Endothelial cell of umbilical vein (primary cell): ENCODE measurements at regions not wholly inside any gene's neighbourhood (a gene's known extent, or its start where the extent isn't known, plus 50 kb on each side); places are given as distances from the start of the nearest gene placed in this dataset.

ENCODE experiments used
- BruUV-seq: library from RNA; stranded (reverse); fragments of 400-500 nt; replicated peaks from 2 replicates; lab custom pipeline; 2021; lab: Mats Ljungman, UMichigan
- CTCF ChIA-PET: fragments of 300-600, 350-600 bp; sonication (Branson Sonifier 250); formaldehyde crosslinking; loops from one replicate; lab custom pipeline; 2021; ENCODE audit warnings: antibody characterized with exemption, inconsistent platforms; lab: Charles Lee
- POLR2A ChIA-PET: fragments of 300-600, 350-600 bp; sonication (Branson Sonifier 250); formaldehyde crosslinking; loops from one replicate; lab custom pipeline; 2021; ENCODE audit warnings: antibody characterized with exemption, inconsistent platforms; lab: Charles Lee
- DNase-seq: peaks from one replicate; pipeline ENCODE4 v3.0.0-alpha.2; 2011; ENCODE audit warnings: low read depth, low spot score
- FAIRE-seq: peaks from 2 replicates; lab custom pipeline; 2011; peaks lifted over from hg19 to GRCh38; lab: Jason Lieb, UNC
- H2AFZ ChIP-seq: 2 replicates; pipeline ENCODE4 v1.6.0; 2012; ENCODE audit warnings: low read depth, low read length, control low read depth, inconsistent platforms
- H3K27ac ChIP-seq: 2 replicates; pipeline ENCODE4 v1.5.1; 2011; ENCODE audit warnings: low read depth, mild to moderate bottlenecking, control low read depth, low read length, moderate library complexity; ENCODE audit not compliant: insufficient read depth
- H3K27me3 ChIP-seq, 2 experiments: 2 replicates each; pipeline versions ENCODE4 v1.6.0 to v1.6.1; 2011; ENCODE audit warnings: low read length in 2 of 2, mixed read lengths in 1 of 2; ENCODE audit not compliant: control insufficient read depth in 2 of 2, insufficient read depth in 2 of 2
- H3K36me3 ChIP-seq, 2 experiments: 2 replicates in 1 of 2; 3 replicates in 1 of 2; pipeline ENCODE4 v1.5.1; 2011; ENCODE audit warnings: low read length in 2 of 2, mild to moderate bottlenecking in 1 of 2, moderate library complexity in 1 of 2; ENCODE audit not compliant: control insufficient read depth in 2 of 2, insufficient read depth in 2 of 2; ENCODE audit errors: extremely low read depth in 1 of 2
- H3K4me1 ChIP-seq: 3 replicates; pipeline ENCODE4 v1.5.1; 2011; ENCODE audit warnings: mild to moderate bottlenecking, low read length; ENCODE audit not compliant: control insufficient read depth, insufficient read depth; ENCODE audit errors: extremely low read depth
- H3K4me2 ChIP-seq: 2 replicates; pipeline ENCODE4 v1.6.1; 2011; ENCODE audit warnings: low read length, control low read depth, mixed read lengths; ENCODE audit not compliant: insufficient read depth
- H3K4me3 ChIP-seq, 3 experiments: fragments of 200-600 bp in 1 of 3; sonication (generic), shearing (Covaris generic) in 1 of 3; replicated peaks in 1 of 3; 2 replicates each; pipeline ENCODE4 v1.5.1; 2011 to 2016; ENCODE audit warnings: control low read depth in 3 of 3, low read length in 3 of 3, mild to moderate bottlenecking in 2 of 3, inconsistent platforms in 1 of 3, low read depth in 1 of 3, moderate library complexity in 1 of 3; ENCODE audit not compliant: insufficient read depth in 1 of 3
- H3K79me2 ChIP-seq: 2 replicates; pipeline ENCODE4 v1.6.0; 2012; ENCODE audit warnings: low read length, inconsistent platforms; ENCODE audit not compliant: control insufficient read depth, insufficient read depth
- H3K9ac ChIP-seq: replicated peaks from 2 replicates; pipeline ENCODE3; 2011; ENCODE audit warnings: low read length, control low read depth; ENCODE audit not compliant: insufficient read depth; ENCODE audit errors: extremely low read depth
- H3K9me1 ChIP-seq: replicated peaks from 3 replicates; pipeline ENCODE4 v1.6.0; 2011; ENCODE audit warnings: mild to moderate bottlenecking, low read length; ENCODE audit not compliant: control insufficient read depth, insufficient read depth; ENCODE audit errors: extremely low read depth
- H3K9me3 ChIP-seq: replicated peaks from 2 replicates; pipeline ENCODE4 v1.5.1; 2012; ENCODE audit warnings: low read length, inconsistent platforms; ENCODE audit not compliant: control insufficient read depth, insufficient read depth
- H4K20me1 ChIP-seq: replicated peaks from 2 replicates; pipeline ENCODE3; 2011; ENCODE audit warnings: mild to moderate bottlenecking, low read length; ENCODE audit not compliant: control insufficient read depth, insufficient read depth; ENCODE audit errors: extremely low read depth
- EZH2 ChIP-seq: IDR thresholded peaks from 2 replicates; pipeline ENCODE4 v1.6.1; 2012; ENCODE audit warnings: borderline replicate concordance, low read depth, mild to moderate bottlenecking, moderate library complexity, low read length, inconsistent platforms; ENCODE audit not compliant: severe bottlenecking
- FOS ChIP-seq: IDR thresholded peaks from 2 replicates; pipeline ENCODE4 v1.6.1; 2011; ENCODE audit warnings: mild to moderate bottlenecking, low read length, moderate library complexity, borderline replicate concordance; ENCODE audit not compliant: insufficient read depth
- GATA2 ChIP-seq: IDR thresholded peaks from 2 replicates; pipeline ENCODE4 v1.7.0; 2011; ENCODE audit warnings: low read depth, mild to moderate bottlenecking, moderate library complexity, mixed read lengths, low read length; ENCODE audit not compliant: insufficient read length, insufficient read depth
- JUN ChIP-seq: IDR thresholded peaks from 2 replicates; pipeline ENCODE4 v1.6.1; 2011; ENCODE audit warnings: borderline replicate concordance, low read depth; ENCODE audit not compliant: insufficient read length, insufficient read depth
- MYC ChIP-seq: IDR thresholded peaks from one replicate; pipeline ENCODE4 v1.6.1; 2011; ENCODE audit warnings: mild to moderate bottlenecking, low read depth, low read length
- POLR2A ChIP-seq: IDR thresholded peaks from 2 replicates; pipeline ENCODE4 v1.6.1; 2012; ENCODE audit warnings: low read depth, mild to moderate bottlenecking, control low read depth, low read length
- POLR2AphosphoS5 ChIP-seq: IDR thresholded peaks from 2 replicates; pipeline ENCODE4 v1.6.1; 2012; ENCODE audit warnings: low read depth, mild to moderate bottlenecking, control low read depth, low read length, moderate library complexity; ENCODE audit not compliant: insufficient read depth
- dilution Hi-C: fragments of 300-500 bp; cut with MboI; formaldehyde crosslinking; loops from one replicate; pipeline ENCODE4 v1.15.0; 2019; ENCODE audit warnings: low sequenced_read_pairs; ENCODE audit not compliant: extremely low pct_ligation_motif_present
- intact Hi-C: fragments of 100-400 bp; cut with micrococcal nuclease; formaldehyde crosslinking; loops from one replicate; pipeline ENCODE4 v1.10.0; 2022
- TF ChIP-seq, protein P1 (sequence below): IDR thresholded peaks from 2 replicates; pipeline ENCODE4 v1.6.1; 2011; ENCODE audit not compliant: insufficient read depth, insufficient read length
- TF ChIP-seq, protein P2 (sequence below), 2 donors: IDR thresholded peaks; 1 replicate in 1 of 2; 2 replicates in 1 of 2; pipeline ENCODE4 v1.5.1; 2011; ENCODE audit warnings: low read length in 2 of 2, mild to moderate bottlenecking in 2 of 2, moderate library complexity in 2 of 2, control low read depth in 1 of 2, inconsistent platforms in 1 of 2, low read depth in 1 of 2; ENCODE audit not compliant: insufficient read depth in 1 of 2; ENCODE audit errors: extremely low read depth in 1 of 2

DNA sequence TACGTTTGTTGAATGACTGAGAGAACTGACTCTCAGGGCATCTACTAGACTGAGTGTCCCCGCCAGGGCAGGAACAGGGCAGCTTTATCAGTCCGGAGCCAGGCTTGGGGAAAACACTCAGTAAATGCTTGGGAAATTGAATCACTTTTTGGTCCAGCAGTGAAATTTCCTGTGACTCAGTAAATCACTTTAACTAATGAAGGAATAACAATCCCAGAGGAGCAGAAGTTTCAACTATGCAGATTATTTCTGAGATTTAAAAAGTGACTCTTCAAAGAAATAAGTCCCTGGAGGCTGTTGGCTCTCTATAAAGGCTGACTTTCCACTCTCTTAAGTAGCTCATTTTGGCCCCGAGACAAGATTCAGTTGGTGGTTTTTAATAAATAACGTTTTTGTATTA is 101.8 kb downstream of the FOXL1 start:
- Histone ChIP-seq H3K9ac (peak overlapping the region; percentile 94), H3K9me1 (no peaks in the 10 kb centered on the region), H3K36me3 (no peaks in the 10 kb centered on the region), H3K4me2 (peak overlapping the region; percentile 76), H3K9me3 (no peaks in the 10 kb centered on the region), H3K79me2 (no peaks in the 10 kb centered on the region), H3K27ac (peak overlapping the region; percentile 99), H3K4me1 (peaks cover 42% of the 10 kb centered on the region), H3K27me3 (no peaks in the 10 kb centered on the region), H4K20me1 (no peaks in the 10 kb centered on the region), H2AFZ (no peak overlapping the region), H3K4me3 (peak overlapping the region in 1 of 3 experiments; percentile 37)
- BruUV-seq = no TSS peak
- DNase-seq = peak; percentile 96
- TF ChIP-seq EZH2 = no peak
- TF ChIP-seq, protein P1, sequence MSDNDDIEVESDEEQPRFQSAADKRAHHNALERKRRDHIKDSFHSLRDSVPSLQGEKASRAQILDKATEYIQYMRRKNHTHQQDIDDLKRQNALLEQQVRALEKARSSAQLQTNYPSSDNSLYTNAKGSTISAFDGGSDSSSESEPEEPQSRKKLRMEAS = no peak
- peak; percentile 87 for TF ChIP-seq JUN
- peak; percentile 90 for TF ChIP-seq FOS
- no peak for TF ChIP-seq MYC
- peak; percentile 91 for TF ChIP-seq POLR2AphosphoS5
- TF ChIP-seq, protein P2, sequence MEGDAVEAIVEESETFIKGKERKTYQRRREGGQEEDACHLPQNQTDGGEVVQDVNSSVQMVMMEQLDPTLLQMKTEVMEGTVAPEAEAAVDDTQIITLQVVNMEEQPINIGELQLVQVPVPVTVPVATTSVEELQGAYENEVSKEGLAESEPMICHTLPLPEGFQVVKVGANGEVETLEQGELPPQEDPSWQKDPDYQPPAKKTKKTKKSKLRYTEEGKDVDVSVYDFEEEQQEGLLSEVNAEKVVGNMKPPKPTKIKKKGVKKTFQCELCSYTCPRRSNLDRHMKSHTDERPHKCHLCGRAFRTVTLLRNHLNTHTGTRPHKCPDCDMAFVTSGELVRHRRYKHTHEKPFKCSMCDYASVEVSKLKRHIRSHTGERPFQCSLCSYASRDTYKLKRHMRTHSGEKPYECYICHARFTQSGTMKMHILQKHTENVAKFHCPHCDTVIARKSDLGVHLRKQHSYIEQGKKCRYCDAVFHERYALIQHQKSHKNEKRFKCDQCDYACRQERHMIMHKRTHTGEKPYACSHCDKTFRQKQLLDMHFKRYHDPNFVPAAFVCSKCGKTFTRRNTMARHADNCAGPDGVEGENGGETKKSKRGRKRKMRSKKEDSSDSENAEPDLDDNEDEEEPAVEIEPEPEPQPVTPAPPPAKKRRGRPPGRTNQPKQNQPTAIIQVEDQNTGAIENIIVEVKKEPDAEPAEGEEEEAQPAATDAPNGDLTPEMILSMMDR (IDR thresholded peaks at IDR 0.05; ENCODE audit: extremely low read depth in 1 of 2, insufficient read depth in 1 of 2, low read depth in 1 of 2, low read length in 2 of 2) = no peak
- TF ChIP-seq POLR2A = peak; percentile 51
- peak; percentile 94 for TF ChIP-seq GATA2
- dilution Hi-C loops = no loop called here
- intact Hi-C loops = loop anchor here (1.0 to 5.0 kb wide), 9 partner anchors 12 to 382 kb away; no protein-coding TSS in a partner anchor
- ChIA-PET POLR2A (interaction anchor here (2.3 kb wide), 1 partner anchor 16 kb away, joined by 10 read pairs; no protein-coding TSS in a partner anchor), CTCF (interaction anchor here (0.9 to 2.7 kb wide), 17 partner anchors 11 to 523 kb away, joined by 3 to 20 read pairs (median 6); no protein-coding TSS in a partner anchor)
- FAIRE-seq = peak; percentile 99
